IMR-90 (cell line): ENCODE measurements at regions not wholly inside any gene's neighbourhood (a gene's known extent, or its start where the extent isn't known, plus 50 kb on each side); places are given as distances from the start of the nearest gene placed in this dataset.
"Not testable (repeated sequence)": the region's sequence is repeated elsewhere in the genome, so short reads cannot be mapped to it uniquely, and the experiment has no call there.

ENCODE experiments used
- ATAC-seq: fragments of 200-7000 bp; cut with Tn5 transposase; 2 replicates; pipeline ENCODE4 v1.9.1; 2020; ENCODE audit warnings: low read depth, mild to moderate bottlenecking, moderate library complexity
- BruUV-seq: library from RNA; stranded (reverse); fragments of 400-500 nt; replicated peaks from 2 replicates; lab custom pipeline; 2021; lab: Mats Ljungman, UMichigan
- CTCF ChIA-PET: fragments of 300-600 bp; formaldehyde crosslinking; extraction: SDS; loops from one replicate; lab custom pipeline; 2021; ENCODE audit warnings: antibody characterized with exemption; lab: Yijun Ruan, JAX
- POLR2A ChIA-PET: fragments of 300-600 bp; sonication (Branson Sonifier 250); formaldehyde crosslinking; loops from one replicate; lab custom pipeline; 2022; ENCODE audit warnings: antibody characterized with exemption; ENCODE audit not compliant: unreplicated experiment; lab: Charles Lee
- DNase-seq: peaks from one replicate; pipeline ENCODE4 v3.0.0; 2013
- H2AFZ ChIP-seq: replicated peaks from 2 replicates; pipeline ENCODE3; 2013; ENCODE audit warnings: low read length, mild to moderate bottlenecking; ENCODE audit not compliant: poor library complexity
- H2AK5ac ChIP-seq: 2 replicates; pipeline ENCODE4 v1.6.1; 2013; ENCODE audit warnings: low read depth, low read length, inconsistent platforms
- H2AK9ac ChIP-seq: replicated peaks from 2 replicates; pipeline ENCODE3; 2013; ENCODE audit warnings: mild to moderate bottlenecking, low read depth, low read length, moderate library complexity; ENCODE audit not compliant: poor library complexity
- H2BK120ac ChIP-seq: 2 replicates; pipeline ENCODE4 v1.6.1; 2013; ENCODE audit warnings: low read depth, low read length, inconsistent platforms
- H2BK15ac ChIP-seq: 3 replicates; pipeline ENCODE4 v1.6.1; 2013; ENCODE audit warnings: low read depth, low read length, inconsistent platforms
- H2BK20ac ChIP-seq: 2 replicates; pipeline ENCODE4 v1.6.1; 2013; ENCODE audit warnings: low read depth, mild to moderate bottlenecking, inconsistent platforms, low read length, moderate library complexity
- H2BK5ac ChIP-seq: 2 replicates; pipeline ENCODE4 v1.6.1; 2013; ENCODE audit warnings: mild to moderate bottlenecking, low read depth, low read length, inconsistent platforms; ENCODE audit not compliant: poor library complexity, severe bottlenecking
- H3K14ac ChIP-seq: replicated peaks from 2 replicates; pipeline ENCODE4 v1.6.1; 2013; ENCODE audit warnings: low read depth, low read length, inconsistent platforms
- H3K18ac ChIP-seq: 2 replicates; pipeline ENCODE4 v1.6.1; 2013; ENCODE audit warnings: low read depth, low read length, control low read depth
- H3K23ac ChIP-seq: 2 replicates; pipeline ENCODE4 v1.6.1; 2013; ENCODE audit warnings: low read depth, low read length, inconsistent platforms
- H3K27ac ChIP-seq: 2 replicates; pipeline ENCODE4 v1.5.1; 2013; ENCODE audit warnings: mild to moderate bottlenecking, control low read depth, low read length; ENCODE audit not compliant: insufficient read depth
- H3K27me3 ChIP-seq: 2 replicates; pipeline ENCODE4 v1.6.1; 2013; ENCODE audit warnings: low read length; ENCODE audit not compliant: control insufficient read depth, insufficient read depth
- H3K36me3 ChIP-seq: 2 replicates; pipeline ENCODE4 v1.6.1; 2013; ENCODE audit warnings: low read length, mixed read lengths; ENCODE audit not compliant: control insufficient read depth, insufficient read depth
- H3K4ac ChIP-seq: 2 replicates; pipeline ENCODE4 v1.6.1; 2013; ENCODE audit warnings: low read depth, low read length, inconsistent platforms
- H3K4me1 ChIP-seq: 2 replicates; pipeline ENCODE4 v1.6.1; 2013; ENCODE audit warnings: low read length, mixed read lengths; ENCODE audit not compliant: control insufficient read depth, insufficient read depth
- H3K4me2 ChIP-seq: 2 replicates; pipeline ENCODE4 v1.6.1; 2013; ENCODE audit warnings: low read depth, mild to moderate bottlenecking, control low read depth, low read length, moderate library complexity
- H3K4me3 ChIP-seq: 2 replicates; pipeline ENCODE4 v1.5.1; 2013; ENCODE audit warnings: low read depth, mild to moderate bottlenecking, control low read depth, low read length, moderate library complexity; ENCODE audit not compliant: insufficient read depth
- H3K56ac ChIP-seq: 2 replicates; pipeline ENCODE4 v1.6.1; 2013; ENCODE audit warnings: low read length, inconsistent platforms; ENCODE audit not compliant: insufficient read depth; ENCODE audit errors: extremely low read depth
- H3K79me1 ChIP-seq, 2 experiments: 2 replicates each; pipeline ENCODE4 v1.6.1; 2013; ENCODE audit warnings: low read length in 2 of 2, inconsistent platforms in 1 of 2, low read depth in 1 of 2
- H3K9ac ChIP-seq: 2 replicates; pipeline ENCODE4 v1.6.1; 2013; ENCODE audit warnings: low read depth, low read length, control low read depth
- H3K9me1 ChIP-seq: 2 replicates; pipeline ENCODE4 v1.6.1; 2013; ENCODE audit warnings: low read length, inconsistent platforms; ENCODE audit not compliant: insufficient read depth
- H3K9me3 ChIP-seq: 2 replicates; pipeline ENCODE4 v1.6.1; 2013; ENCODE audit warnings: low read length; ENCODE audit not compliant: control insufficient read depth, insufficient read depth
- H4K20me1 ChIP-seq: 2 replicates; pipeline ENCODE4 v1.6.1; 2013; ENCODE audit warnings: low read length, inconsistent platforms; ENCODE audit not compliant: insufficient read depth
- H4K5ac ChIP-seq: 2 replicates; pipeline ENCODE4 v1.6.1; 2013; ENCODE audit warnings: mild to moderate bottlenecking, low read depth, low read length, control low read depth
- H4K8ac ChIP-seq, 2 experiments: 2 replicates each; pipeline ENCODE4 v1.6.1; 2013; ENCODE audit warnings: low read depth in 2 of 2, low read length in 2 of 2, control low read depth in 1 of 2, inconsistent platforms in 1 of 2
- H4K91ac ChIP-seq: 2 replicates; pipeline ENCODE4 v1.6.1; 2013; ENCODE audit warnings: low read depth, low read length, inconsistent platforms; ENCODE audit not compliant: insufficient read depth
- WGBS, 2 experiments: methylation state at CpG; one replicate each; pipeline versions ENCODE4 v1.1.5 to v1.1.7; 2013; ENCODE audit warnings: missing lambda C conversion rate in 2 of 2; ENCODE audit not compliant: insufficient read length in 1 of 2; ENCODE audit errors: extremely low coverage in 2 of 2; 5-methylcytosine and 5-hydroxymethylcytosine counted together
- dilution Hi-C: fragments of 300-500 bp; cut with HindIII; formaldehyde crosslinking; loops from one replicate; pipeline ENCODE4 v1.14.3; 2018; ENCODE audit warnings: low sequenced_read_pairs; ENCODE audit not compliant: unreplicated experiment
- in situ Hi-C: fragments of 300-500 bp; cut with MboI; formaldehyde crosslinking; loops from 3 replicates; pipeline ENCODE4 v1.14.3; 2019; ENCODE audit warnings: low sequenced_read_pairs, inconsistent platforms, mixed read lengths
- intact Hi-C: fragments of 100-400 bp; cut with micrococcal nuclease; formaldehyde crosslinking; loops from 2 replicates; pipeline ENCODE4 v1.10.0; 2022

GRCh38 chr3:125840465-125840864, 128.5 kb upstream of the ROPN1B start:
- H3K23ac ChIP-seq, H3K18ac ChIP-seq, H3K14ac ChIP-seq, DNase-seq, H3K9ac ChIP-seq, H2BK20ac ChIP-seq, H2AK5ac ChIP-seq, H3K4me3 ChIP-seq, H2AK9ac ChIP-seq, BruUV-seq, H3K4me2 ChIP-seq, H4K20me1 ChIP-seq, in situ Hi-C loops, H3K27me3 ChIP-seq, H4K91ac ChIP-seq, intact Hi-C loops, H2BK120ac ChIP-seq, ATAC-seq, H3K27ac ChIP-seq, dilution Hi-C loops, H2BK15ac ChIP-seq, H3K79me1 ChIP-seq, CTCF ChIA-PET, H4K5ac ChIP-seq, H3K9me3 ChIP-seq, H2BK5ac ChIP-seq, H3K9me1 ChIP-seq, H2AFZ ChIP-seq, H4K8ac ChIP-seq, H3K4ac ChIP-seq, H3K4me1 ChIP-seq, H3K56ac ChIP-seq, H3K36me3 ChIP-seq: not testable (repeated sequence)
- POLR2A ChIA-PET: interaction anchor here (0.6 kb wide), 2 partner anchors 10 to 23 kb away, joined by 3 to 14 read pairs; no protein-coding TSS in a partner anchor
- 100% methylated on average over 3 of the region's 3 CpGs; no CpG with 5 or more reads in 1 of the 2 experiments for WGBS, 2 experiments

- H3K27me3 ChIP-seq, H2BK15ac ChIP-seq, H3K23ac ChIP-seq, H3K18ac ChIP-seq, H2AK9ac ChIP-seq, dilution Hi-C loops, H3K56ac ChIP-seq, H4K8ac ChIP-seq, H2BK120ac ChIP-seq, H4K91ac ChIP-seq, H3K4me1 ChIP-seq, H2BK20ac ChIP-seq, H3K9me3 ChIP-seq, H3K4ac ChIP-seq, BruUV-seq, H3K9me1 ChIP-seq, intact Hi-C loops, H3K14ac ChIP-seq, H2AFZ ChIP-seq, H3K27ac ChIP-seq, POLR2A ChIA-PET, ATAC-seq, H4K20me1 ChIP-seq, H3K9ac ChIP-seq, H3K79me1 ChIP-seq, H3K36me3 ChIP-seq, H2AK5ac ChIP-seq, H3K4me2 ChIP-seq, H3K4me3 ChIP-seq, in situ Hi-C loops, DNase-seq, H4K5ac ChIP-seq, H2BK5ac ChIP-seq: not testable (repeated sequence)
- 96% methylated on average over 5 of the region's 15 CpGs; no CpG with 5 or more reads in 1 of the 2 experiments for WGBS, 2 experiments
- CTCF ChIA-PET: interaction anchor here (0.6 kb wide), 1 partner anchor 31 kb away, joined by 3 read pairs; no protein-coding TSS in a partner anchor
Measured at GRCh38 chr3:125847966-125848365, 121.0 kb upstream of the ROPN1B start.
